K562 (cell line): ENCODE measurements at regions not wholly inside any gene's neighbourhood (a gene's known extent, or its start where the extent isn't known, plus 50 kb on each side); places are given as distances from the start of the nearest gene placed in this dataset.

Source experiments
- BRD4 ChIP-seq: fragments of 200-600 bp; sonication (generic); IDR thresholded peaks from 2 replicates; pipeline ENCODE4 v1.6.1; 2017; ENCODE audit warnings: inconsistent platforms
- CBFA2T3 ChIP-seq: fragments of 450-650 bp; IDR thresholded peaks from 2 replicates; pipeline ENCODE4 v1.6.1; 2017
- E2F6 ChIP-seq, 2 experiments: IDR thresholded peaks; 2 replicates each; pipeline ENCODE4 v1.6.1; 2011; ENCODE audit warnings: borderline replicate concordance in 1 of 2, control low read depth in 1 of 2, low read depth in 1 of 2, low read length in 1 of 2, mild to moderate bottlenecking in 1 of 2, mixed read lengths in 1 of 2, moderate library complexity in 1 of 2; ENCODE audit not compliant: insufficient read depth in 1 of 2, insufficient read length in 1 of 2, poor library complexity in 1 of 2, severe bottlenecking in 1 of 2; ENCODE audit errors: extremely low read depth in 1 of 2
- ETV5 ChIP-seq: sonication (generic); formaldehyde crosslinking; IDR thresholded peaks from 2 replicates; pipeline ENCODE4 v1.4.0; 2020; ENCODE audit warnings: low read depth, mild to moderate bottlenecking, missing genetic modification reagents
- HDAC6 ChIP-seq: IDR thresholded peaks from 2 replicates; pipeline ENCODE4 v1.6.1; 2012; ENCODE audit warnings: low read depth, mild to moderate bottlenecking, control low read depth, inconsistent platforms, low read length, moderate library complexity
- IRF2 ChIP-seq: sonication (generic); formaldehyde crosslinking; IDR thresholded peaks from 2 replicates; pipeline ENCODE4 v1.8.1; 2022; ENCODE audit warnings: mild to moderate bottlenecking, missing genetic modification reagents
- LEF1 ChIP-seq: fragments of 450-650 bp; IDR thresholded peaks from 2 replicates; pipeline ENCODE4 v1.6.1; 2016; ENCODE audit warnings: mild to moderate bottlenecking
- MEF2A ChIP-seq: IDR thresholded peaks from 2 replicates; pipeline ENCODE4 v1.6.1; 2011; ENCODE audit warnings: low read depth, mild to moderate bottlenecking, low read length, moderate library complexity; ENCODE audit not compliant: control insufficient read depth
- SOX6 ChIP-seq: fragments of 450-650 bp; IDR thresholded peaks from 2 replicates; pipeline ENCODE4 v1.6.1; 2014; ENCODE audit warnings: mild to moderate bottlenecking
- TEAD4 ChIP-seq, 2 experiments: sonication (generic) in 1 of 2; formaldehyde crosslinking in 1 of 2; IDR thresholded peaks; 2 replicates each; pipeline versions ENCODE4 v1.6.1 to v1.8.0; 2012 to 2022; ENCODE audit warnings: borderline replicate concordance in 1 of 2, inconsistent platforms in 1 of 2, low read length in 1 of 2, mild to moderate bottlenecking in 1 of 2, missing genetic modification reagents in 1 of 2
- TRIM24 ChIP-seq, 2 experiments: fragments of 450-650 bp; IDR thresholded peaks; 2 replicates each; pipeline ENCODE4 v1.6.1; 2016
- YBX1 ChIP-seq: fragments of 450-650 bp; IDR thresholded peaks from 2 replicates; pipeline ENCODE4 v1.7.1; 2016; ENCODE audit warnings: mild to moderate bottlenecking
- ZNF398 ChIP-seq: fragments of 250-450 bp; sonication (Bioruptor Pico); IDR thresholded peaks from 2 replicates; pipeline ENCODE4 v1.8.0; 2021; ENCODE audit warnings: moderate library complexity, mild to moderate bottlenecking, inconsistent platforms

GRCh38 chr13:82962397-82962796, 919.9 kb downstream of the SLITRK1 start (continued):
- TF ChIP-seq TRIM24 (IDR thresholded peaks at IDR 0.05) (no peak), E2F6 (IDR thresholded peaks at IDR 0.05; ENCODE audit: borderline replicate concordance in 1 of 2, extremely low read depth in 1 of 2, insufficient read depth in 1 of 2, insufficient read length in 1 of 2, low read depth in 1 of 2, low read length in 1 of 2, poor library complexity in 1 of 2, severe bottlenecking in 1 of 2) (no peak), YBX1 (no peak), LEF1 (no peak), ZNF398 (CRISPR knock-in tag) (no peak), SOX6 (peak; percentile 54; the same call in 1 of the 2 replicates), HDAC6 (no peak), BRD4 (no peak), ETV5 (CRISPR knock-in tag) (no peak), CBFA2T3 (peak; percentile 27; the same call in 1 of the 2 replicates), IRF2 (CRISPR knock-in tag) (no peak), TEAD4 (IDR thresholded peaks at IDR 0.05; ENCODE audit: low read length) (peak; percentile 10; the same call in 1 of the 2 replicates), TEAD4 (CRISPR knock-in tag; IDR thresholded peaks at IDR 0.05; ENCODE audit: borderline replicate concordance) (no peak), MEF2A (no peak)
